Neural cell (in vitro differentiated cells): ENCODE measurements at regions not wholly inside any gene's neighbourhood (a gene's known extent, or its start where the extent isn't known, plus 50 kb on each side); places are given as distances from the start of the nearest gene placed in this dataset.

Experiments
- H2AFZ ChIP-seq: fragments of 200-600, 300-800 bp; sonication (generic), shearing (Covaris generic); 2 replicates; pipeline ENCODE4 v1.6.0; 2014; ENCODE audit warnings: low read depth, mild to moderate bottlenecking, antibody characterized with exemption, low read length, moderate library complexity
- H3F3A ChIP-seq: fragments of 200-600 bp; shearing (Covaris generic); 2 replicates; pipeline ENCODE4 v1.6.1; 2016; ENCODE audit warnings: mild to moderate bottlenecking, moderate library complexity, mixed read lengths, antibody characterized with exemption, low read length; ENCODE audit not compliant: insufficient read depth, poor library complexity, severe bottlenecking
- H3K27ac ChIP-seq: fragments of 200-600, 300-800 bp; sonication (generic), shearing (Covaris generic); 2 replicates; pipeline ENCODE4 v1.5.1; 2014; ENCODE audit warnings: mild to moderate bottlenecking, low read length, moderate library complexity
- H3K27me3 ChIP-seq: fragments of 300-800, 200-600 bp; sonication (generic), shearing (Covaris generic); 2 replicates; pipeline ENCODE4 v1.6.0; 2014; ENCODE audit warnings: mild to moderate bottlenecking, low read depth, low read length, moderate library complexity; ENCODE audit not compliant: insufficient read depth
- H3K36me3 ChIP-seq: fragments of 300-800, 200-600 bp; sonication (generic), shearing (Covaris generic); 2 replicates; pipeline ENCODE4 v1.5.1; 2014; ENCODE audit warnings: mild to moderate bottlenecking, antibody characterized with exemption, low read length, moderate library complexity; ENCODE audit not compliant: insufficient read depth
- H3K4me2 ChIP-seq: fragments of 300-800, 200-600 bp; sonication (generic), shearing (Covaris generic); 2 replicates; pipeline ENCODE4 v1.6.0; 2014; ENCODE audit warnings: mild to moderate bottlenecking, low read length
- H3K4me3 ChIP-seq: fragments of 300-800, 200-600 bp; sonication (generic), shearing (Covaris generic); 2 replicates; pipeline ENCODE4 v1.5.1; 2014; ENCODE audit warnings: mild to moderate bottlenecking, low read length, moderate library complexity
- H3K79me2 ChIP-seq: fragments of 200-600 bp; shearing (Covaris generic); replicated peaks from 2 replicates; pipeline ENCODE4 v1.6.0; 2014; ENCODE audit warnings: mild to moderate bottlenecking, low read length, moderate library complexity; ENCODE audit not compliant: insufficient read depth
- H3K9ac ChIP-seq: fragments of 300-800, 200-600 bp; sonication (generic), shearing (Covaris generic); 2 replicates; pipeline ENCODE4 v1.6.1; 2016; ENCODE audit warnings: mild to moderate bottlenecking, low read length, mixed read lengths
- H3K9me2 ChIP-seq: fragments of 200-600 bp; shearing (Covaris generic); 2 replicates; pipeline ENCODE4 v1.6.1; 2016; ENCODE audit warnings: mild to moderate bottlenecking, low read length, mixed read lengths; ENCODE audit not compliant: insufficient read depth
- H3K9me3 ChIP-seq: fragments of 200-600, 300-800 bp; sonication (generic), shearing (Covaris generic); 2 replicates; pipeline ENCODE4 v1.6.1; 2016; ENCODE audit warnings: mild to moderate bottlenecking, mixed run types, low read length, moderate library complexity, mixed read lengths
- H4K20me1 ChIP-seq: fragments of 200-600 bp; shearing (Covaris generic); 2 replicates; pipeline ENCODE4 v1.6.1; 2016; ENCODE audit warnings: mild to moderate bottlenecking, mixed run types; ENCODE audit not compliant: insufficient read depth
- EP300 ChIP-seq: fragments of 450-650 bp; conservative IDR thresholded peaks from 2 replicates; pipeline ENCODE4 v1.6.1; 2014; ENCODE audit warnings: antibody characterized with exemption, mild to moderate bottlenecking, moderate library complexity; ENCODE audit not compliant: poor library complexity, severe bottlenecking
- EZH2 ChIP-seq: fragments of 200-600, 300-800 bp; shearing (Covaris generic), sonication (generic); IDR thresholded peaks from 2 replicates; pipeline ENCODE4 v1.6.1; 2014; ENCODE audit warnings: antibody characterized with exemption, low read length, borderline replicate concordance, mild to moderate bottlenecking; ENCODE audit not compliant: insufficient read depth, poor library complexity, severe bottlenecking
- MXI1 ChIP-seq: fragments of 450-650 bp; conservative IDR thresholded peaks from 2 replicates; pipeline ENCODE4 v1.6.1; 2014; ENCODE audit warnings: antibody characterized with exemption, mild to moderate bottlenecking; ENCODE audit not compliant: poor library complexity, severe bottlenecking
- POLR2AphosphoS5 ChIP-seq: IDR thresholded peaks from 2 replicates; pipeline ENCODE4 v1.6.1; 2012
- RAD21 ChIP-seq: fragments of 450-650 bp; conservative IDR thresholded peaks from 2 replicates; pipeline ENCODE4 v1.6.1; 2014; ENCODE audit warnings: antibody characterized with exemption, mild to moderate bottlenecking, moderate library complexity
- SMC3 ChIP-seq: fragments of 450-650 bp; conservative IDR thresholded peaks from 2 replicates; pipeline ENCODE4 v1.6.1; 2014; ENCODE audit warnings: antibody characterized with exemption, mild to moderate bottlenecking, moderate library complexity; ENCODE audit not compliant: poor library complexity
- TAF1 ChIP-seq: IDR thresholded peaks from 2 replicates; pipeline ENCODE4 v1.6.1; 2012; ENCODE audit warnings: low read depth
- TF ChIP-seq, protein P1 (sequence below): fragments of 450-650 bp; IDR thresholded peaks from 2 replicates; pipeline ENCODE4 v1.5.1; 2014; ENCODE audit warnings: antibody characterized with exemption, mild to moderate bottlenecking, moderate library complexity; ENCODE audit not compliant: poor library complexity, severe bottlenecking
- TF ChIP-seq, protein P2 (sequence below): IDR thresholded peaks from 2 replicates; pipeline ENCODE4 v1.6.1; 2012; ENCODE audit warnings: borderline replicate concordance

DNA sequence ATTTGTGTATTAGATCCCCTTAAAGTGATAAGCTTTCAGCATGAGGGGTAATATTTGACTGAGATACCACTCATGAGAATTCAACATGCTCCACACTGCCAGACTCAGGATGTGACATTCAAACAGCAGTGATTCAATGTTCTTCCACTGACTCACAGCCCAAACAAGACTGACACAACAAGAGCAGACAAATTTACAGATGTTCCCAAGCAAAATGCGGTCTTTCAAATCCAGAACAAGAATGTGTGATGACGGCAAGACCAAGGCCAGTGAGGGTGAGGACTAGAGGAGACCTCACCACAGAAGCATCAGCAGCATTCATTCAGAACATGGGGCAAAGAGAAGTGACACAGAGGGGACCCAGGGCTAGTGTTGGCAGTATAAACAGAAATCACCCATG lies 99.3 kb upstream of the GRIA3 start:
- Histone ChIP-seq H3K9ac (no peak overlapping the region), H3K9me2 (no peaks in the 10 kb centered on the region), H2AFZ (no peak overlapping the region), H3K27ac (no peak overlapping the region), H3K27me3 (no peaks in the 10 kb centered on the region), H3K9me3 (no peaks in the 10 kb centered on the region), H3K4me3 (no peak overlapping the region), H3F3A (no peaks in the 10 kb centered on the region), H3K36me3 (no peaks in the 10 kb centered on the region), H3K4me2 (no peak overlapping the region), H3K79me2 (no peaks in the 10 kb centered on the region), H4K20me1 (no peaks in the 10 kb centered on the region)
- TF ChIP-seq EZH2 (no peak), RAD21 (no peak), POLR2AphosphoS5 (no peak), EP300 (no peak), MXI1 (no peak), TAF1 (no peak), SMC3 (no peak)
- TF ChIP-seq, protein P1, sequence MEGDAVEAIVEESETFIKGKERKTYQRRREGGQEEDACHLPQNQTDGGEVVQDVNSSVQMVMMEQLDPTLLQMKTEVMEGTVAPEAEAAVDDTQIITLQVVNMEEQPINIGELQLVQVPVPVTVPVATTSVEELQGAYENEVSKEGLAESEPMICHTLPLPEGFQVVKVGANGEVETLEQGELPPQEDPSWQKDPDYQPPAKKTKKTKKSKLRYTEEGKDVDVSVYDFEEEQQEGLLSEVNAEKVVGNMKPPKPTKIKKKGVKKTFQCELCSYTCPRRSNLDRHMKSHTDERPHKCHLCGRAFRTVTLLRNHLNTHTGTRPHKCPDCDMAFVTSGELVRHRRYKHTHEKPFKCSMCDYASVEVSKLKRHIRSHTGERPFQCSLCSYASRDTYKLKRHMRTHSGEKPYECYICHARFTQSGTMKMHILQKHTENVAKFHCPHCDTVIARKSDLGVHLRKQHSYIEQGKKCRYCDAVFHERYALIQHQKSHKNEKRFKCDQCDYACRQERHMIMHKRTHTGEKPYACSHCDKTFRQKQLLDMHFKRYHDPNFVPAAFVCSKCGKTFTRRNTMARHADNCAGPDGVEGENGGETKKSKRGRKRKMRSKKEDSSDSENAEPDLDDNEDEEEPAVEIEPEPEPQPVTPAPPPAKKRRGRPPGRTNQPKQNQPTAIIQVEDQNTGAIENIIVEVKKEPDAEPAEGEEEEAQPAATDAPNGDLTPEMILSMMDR, result no peak
- TF ChIP-seq, protein P2, sequence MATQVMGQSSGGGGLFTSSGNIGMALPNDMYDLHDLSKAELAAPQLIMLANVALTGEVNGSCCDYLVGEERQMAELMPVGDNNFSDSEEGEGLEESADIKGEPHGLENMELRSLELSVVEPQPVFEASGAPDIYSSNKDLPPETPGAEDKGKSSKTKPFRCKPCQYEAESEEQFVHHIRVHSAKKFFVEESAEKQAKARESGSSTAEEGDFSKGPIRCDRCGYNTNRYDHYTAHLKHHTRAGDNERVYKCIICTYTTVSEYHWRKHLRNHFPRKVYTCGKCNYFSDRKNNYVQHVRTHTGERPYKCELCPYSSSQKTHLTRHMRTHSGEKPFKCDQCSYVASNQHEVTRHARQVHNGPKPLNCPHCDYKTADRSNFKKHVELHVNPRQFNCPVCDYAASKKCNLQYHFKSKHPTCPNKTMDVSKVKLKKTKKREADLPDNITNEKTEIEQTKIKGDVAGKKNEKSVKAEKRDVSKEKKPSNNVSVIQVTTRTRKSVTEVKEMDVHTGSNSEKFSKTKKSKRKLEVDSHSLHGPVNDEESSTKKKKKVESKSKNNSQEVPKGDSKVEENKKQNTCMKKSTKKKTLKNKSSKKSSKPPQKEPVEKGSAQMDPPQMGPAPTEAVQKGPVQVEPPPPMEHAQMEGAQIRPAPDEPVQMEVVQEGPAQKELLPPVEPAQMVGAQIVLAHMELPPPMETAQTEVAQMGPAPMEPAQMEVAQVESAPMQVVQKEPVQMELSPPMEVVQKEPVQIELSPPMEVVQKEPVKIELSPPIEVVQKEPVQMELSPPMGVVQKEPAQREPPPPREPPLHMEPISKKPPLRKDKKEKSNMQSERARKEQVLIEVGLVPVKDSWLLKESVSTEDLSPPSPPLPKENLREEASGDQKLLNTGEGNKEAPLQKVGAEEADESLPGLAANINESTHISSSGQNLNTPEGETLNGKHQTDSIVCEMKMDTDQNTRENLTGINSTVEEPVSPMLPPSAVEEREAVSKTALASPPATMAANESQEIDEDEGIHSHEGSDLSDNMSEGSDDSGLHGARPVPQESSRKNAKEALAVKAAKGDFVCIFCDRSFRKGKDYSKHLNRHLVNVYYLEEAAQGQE, result no peak

DNA sequence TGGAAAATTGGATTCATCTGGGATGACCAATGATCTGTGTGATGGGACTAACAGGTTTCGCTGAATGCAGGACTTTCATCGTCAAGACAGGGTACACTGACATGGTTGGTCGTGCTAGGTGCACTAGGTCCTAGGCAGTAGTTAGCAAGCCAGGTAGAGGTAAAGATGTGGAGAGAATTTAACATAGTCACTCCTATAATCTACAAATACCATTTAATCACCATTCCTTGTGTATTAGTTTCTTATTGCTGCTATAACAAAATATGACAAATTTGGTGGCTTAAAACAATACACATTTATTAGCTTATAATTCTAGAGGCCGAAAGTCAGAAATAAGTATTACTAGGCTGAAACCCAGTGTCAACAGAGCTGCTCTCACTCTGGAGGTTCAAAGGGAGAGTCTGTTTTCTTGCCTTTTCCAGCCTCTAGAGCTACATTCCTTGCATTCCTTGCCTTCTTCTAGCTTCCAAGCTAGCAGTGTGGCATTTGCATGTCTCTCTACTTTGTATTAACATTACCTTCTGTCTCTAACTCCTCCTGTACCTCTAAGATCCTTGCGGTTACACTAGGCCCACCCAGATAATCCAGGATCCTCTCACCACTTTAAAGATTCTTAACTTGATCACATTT lies 98.7 kb upstream of the GRIA3 start:
- no peaks in the 10 kb centered on the region for H3K36me3 ChIP-seq
- no peak for TF ChIP-seq EZH2
- TF ChIP-seq RAD21, result no peak
- TF ChIP-seq MXI1, result no peak
- TF ChIP-seq, protein P1, result no peak
- no peak overlapping the region for H3K9ac ChIP-seq
- no peaks in the 10 kb centered on the region for H3K9me3 ChIP-seq
- H3K27me3 ChIP-seq, result no peaks in the 10 kb centered on the region
- H3K4me3 ChIP-seq, result no peak overlapping the region
- H4K20me1 ChIP-seq, result no peaks in the 10 kb centered on the region
- no peaks in the 10 kb centered on the region for H3K79me2 ChIP-seq
- no peak overlapping the region for H2AFZ ChIP-seq
- no peak overlapping the region for H3K4me2 ChIP-seq
- H3K27ac ChIP-seq, result no peak overlapping the region
- H3F3A ChIP-seq, result no peaks in the 10 kb centered on the region
- H3K9me2 ChIP-seq, result no peaks in the 10 kb centered on the region
